HepG2 (cell line): ENCODE measurements at regions not wholly inside any gene's neighbourhood (a gene's known extent, or its start where the extent isn't known, plus 50 kb on each side); places are given as distances from the start of the nearest gene placed in this dataset.

ENCODE experiments used
- ATAC-seq: fragments of 200-7000 bp; cut with Tn5 transposase; 3 replicates; pipeline ENCODE4 v1.9.1; 2020; ENCODE audit warnings: mild to moderate bottlenecking, moderate library complexity
- BruUV-seq: library from RNA; stranded (reverse); fragments of 400-500 nt; replicated peaks from 2 replicates; lab custom pipeline; 2021; lab: Mats Ljungman, UMichigan
- CTCF ChIA-PET: fragments of 300-600 bp; formaldehyde crosslinking; extraction: SDS; loops from one replicate; lab custom pipeline; 2021; ENCODE audit warnings: low total read pairs, inconsistent platforms, low intra/inter-chr PET ratio; lab: Yijun Ruan, JAX
- POLR2A ChIA-PET: fragments of 350-600 bp; sonication (Branson Sonifier 250); formaldehyde crosslinking; loops from one replicate; lab custom pipeline; 2020; ENCODE audit warnings: antibody characterized with exemption, inconsistent platforms; lab: Yijun Ruan, JAX
- DNase-seq: peaks from one replicate; pipeline ENCODE4 v3.0.0-alpha.2; 2015; ENCODE audit warnings: low spot score
- FAIRE-seq: peaks from 3 replicates; lab custom pipeline; 2011; peaks lifted over from hg19 to GRCh38; lab: Jason Lieb, UNC
- H2AFZ ChIP-seq: one replicate; pipeline ENCODE4 v1.6.1; 2011; ENCODE audit warnings: low read length, inconsistent platforms
- H3K27ac ChIP-seq: fragments of 300-600 bp; 3 replicates; pipeline ENCODE4 v1.8.0; 2011; ENCODE audit warnings: mixed run types, mild to moderate bottlenecking, mixed read lengths, low read length, inconsistent platforms; ENCODE audit not compliant: insufficient read depth; ENCODE audit errors: extremely low read length
- H3K27me3 ChIP-seq, 2 experiments: fragments of 200-600 bp in 1 of 2; 2 replicates in 1 of 2; 3 replicates in 1 of 2; pipeline versions ENCODE4 v1.6.0 to v1.8.0; 2011; ENCODE audit warnings: low read length in 2 of 2, mild to moderate bottlenecking in 2 of 2, moderate library complexity in 2 of 2, inconsistent platforms in 1 of 2; ENCODE audit not compliant: insufficient read depth in 2 of 2, control insufficient read depth in 1 of 2
- H3K36me3 ChIP-seq, 2 experiments: fragments of 200-600 bp in 1 of 2; replicated peaks in 1 of 2; 2 replicates in 1 of 2; 3 replicates in 1 of 2; pipeline versions ENCODE4 v1.5.1 to v1.8.0; 2011; ENCODE audit warnings: low read length in 2 of 2, inconsistent platforms in 1 of 2; ENCODE audit not compliant: insufficient read depth in 2 of 2, control insufficient read depth in 1 of 2
- H3K4me1 ChIP-seq: 2 replicates; pipeline ENCODE4 v1.5.1; 2012; ENCODE audit warnings: low read length, inconsistent platforms; ENCODE audit not compliant: insufficient read depth
- H3K4me2 ChIP-seq: 2 replicates; pipeline ENCODE4 v1.6.0; 2011; ENCODE audit warnings: low read depth, low read length, inconsistent platforms
- H3K4me3 ChIP-seq, 3 experiments: fragments of 200-600 bp in 1 of 3; sonication (generic), shearing (Covaris generic) in 1 of 3; replicated peaks in 1 of 3; 2 replicates each; pipeline ENCODE4 v1.5.1; 2011 to 2016; ENCODE audit warnings: low read length in 3 of 3, inconsistent platforms in 2 of 3, low read depth in 2 of 3, mild to moderate bottlenecking in 2 of 3, control low read depth in 1 of 3, mixed read lengths in 1 of 3; ENCODE audit not compliant: insufficient read depth in 1 of 3
- H3K79me2 ChIP-seq: one replicate; pipeline ENCODE4 v1.6.1; 2011; ENCODE audit warnings: low read length, inconsistent platforms; ENCODE audit not compliant: insufficient read depth
- H3K9ac ChIP-seq: 2 replicates; pipeline ENCODE4 v1.6.0; 2011; ENCODE audit warnings: mild to moderate bottlenecking, low read depth, low read length, inconsistent platforms; ENCODE audit not compliant: insufficient read depth
- H3K9me3 ChIP-seq: 2 replicates; pipeline ENCODE4 v1.5.1; 2012; ENCODE audit warnings: mild to moderate bottlenecking, low read length
- H4K20me1 ChIP-seq: 2 replicates; pipeline ENCODE4 v1.6.0; 2011; ENCODE audit warnings: inconsistent platforms, mild to moderate bottlenecking, low read length, moderate library complexity; ENCODE audit not compliant: insufficient read depth
- DMAP1 ChIP-seq: IDR thresholded peaks from 2 replicates; pipeline ENCODE4 v1.6.1; 2016
- KDM5A ChIP-seq: fragments of 200-600 bp; sonication (generic); IDR thresholded peaks from 2 replicates; pipeline ENCODE4 v1.7.0; 2018; ENCODE audit warnings: antibody characterized with exemption, mild to moderate bottlenecking, low read length, borderline replicate concordance
- ONECUT2 ChIP-seq: sonication (generic); formaldehyde crosslinking; IDR thresholded peaks from 2 replicates; pipeline ENCODE4 v1.4.0; 2020; ENCODE audit warnings: missing genetic modification reagents
- PRDM10 ChIP-seq: sonication (generic); formaldehyde crosslinking; IDR thresholded peaks from 2 replicates; pipeline ENCODE4 v1.4.0; 2020; ENCODE audit warnings: low read depth, missing genetic modification reagents
- RBFOX2 ChIP-seq: fragments of 200-400 bp; formaldehyde crosslinking; IDR thresholded peaks from 2 replicates; pipeline ENCODE4 v1.6.1; 2017; ENCODE audit warnings: low read depth, mild to moderate bottlenecking, low read length
- SNAPC4 ChIP-seq: sonication (generic); formaldehyde crosslinking; IDR thresholded peaks from 2 replicates; pipeline ENCODE4 v1.4.0; 2020; ENCODE audit warnings: mild to moderate bottlenecking, missing genetic modification reagents
- ZNF577 ChIP-seq: sonication (generic); formaldehyde crosslinking; IDR thresholded peaks from 2 replicates; pipeline ENCODE4 v1.4.0; 2020; ENCODE audit warnings: mild to moderate bottlenecking, low read depth, missing genetic modification reagents, borderline replicate concordance
- WGBS: methylation state at CpG from one replicate; pipeline ENCODE4 v1.1.6; 2017; ENCODE audit warnings: low lambda C conversion rate; 5-methylcytosine and 5-hydroxymethylcytosine counted together
- in situ Hi-C: cut with HindIII; loops from 2 replicates; pipeline ENCODE4 v1.10.0; 2017; ENCODE audit warnings: low pct_unique_long_range_greater_than_20kb; ENCODE audit not compliant: extremely low pct_ligation_motif_present
- intact Hi-C: fragments of 100-400 bp; cut with micrococcal nuclease; formaldehyde crosslinking; loops from one replicate; pipeline ENCODE4 v1.10.0; 2022; ENCODE audit not compliant: unreplicated experiment
- TF ChIP-seq, protein P1 (sequence below): sonication (generic); formaldehyde crosslinking; IDR thresholded peaks from 2 replicates; pipeline ENCODE4 v1.5.0; 2020; ENCODE audit warnings: missing genetic modification reagents

GRCh38 chr3:153714016-153714415 is 407.2 kb upstream of the ARHGEF26 start:
- intact Hi-C loops (no loop called here), in situ Hi-C loops (no loop called here)
- POLR2A ChIA-PET, result no interaction called here
- ATAC-seq, result no peak
- no peak overlapping the region for H3K9ac ChIP-seq
- TF ChIP-seq ZNF577 (CRISPR knock-in tag), result no peak
- no peak for TF ChIP-seq ONECUT2 (CRISPR knock-in tag)
- TF ChIP-seq DMAP1 (CRISPR knock-in tag), result no peak
- TF ChIP-seq, protein P1, sequence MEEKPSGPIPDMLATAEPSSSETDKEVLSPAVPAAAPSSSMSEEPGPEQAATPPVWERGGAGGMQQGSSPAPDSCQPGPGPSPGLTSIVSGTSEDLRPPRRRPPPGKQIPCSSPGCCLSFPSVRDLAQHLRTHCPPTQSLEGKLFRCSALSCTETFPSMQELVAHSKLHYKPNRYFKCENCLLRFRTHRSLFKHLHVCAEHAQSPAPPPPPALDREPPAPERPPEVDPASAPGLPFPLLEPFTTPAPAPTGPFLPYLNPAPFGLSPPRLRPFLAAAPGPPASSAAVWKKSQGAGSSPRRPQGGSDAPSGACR (CRISPR knock-in tag), result no peak
- TF ChIP-seq, all 625 proteins: peak for 0
- 16% methylated on average over 4 of the region's 4 CpGs for WGBS
- no TSS peak for BruUV-seq
- Histone ChIP-seq H3K4me1 (no peaks in the 10 kb centered on the region), H2AFZ (no peak overlapping the region), H3K79me2 (no peaks in the 10 kb centered on the region), H3K4me2 (no peak overlapping the region), H3K27me3 (no peaks in the 10 kb centered on the region), H3K9me3 (peaks cover 5% of the 10 kb centered on the region; the same call in 1 of the 2 replicates), H3K4me3 (no peak overlapping the region), H4K20me1 (no peaks in the 10 kb centered on the region), H3K27ac (no peak overlapping the region), H3K36me3 (no peaks in the 10 kb centered on the region)
- DNase-seq (no peak), FAIRE-seq (no peak)
- CTCF ChIA-PET, result no interaction called here

DNA sequence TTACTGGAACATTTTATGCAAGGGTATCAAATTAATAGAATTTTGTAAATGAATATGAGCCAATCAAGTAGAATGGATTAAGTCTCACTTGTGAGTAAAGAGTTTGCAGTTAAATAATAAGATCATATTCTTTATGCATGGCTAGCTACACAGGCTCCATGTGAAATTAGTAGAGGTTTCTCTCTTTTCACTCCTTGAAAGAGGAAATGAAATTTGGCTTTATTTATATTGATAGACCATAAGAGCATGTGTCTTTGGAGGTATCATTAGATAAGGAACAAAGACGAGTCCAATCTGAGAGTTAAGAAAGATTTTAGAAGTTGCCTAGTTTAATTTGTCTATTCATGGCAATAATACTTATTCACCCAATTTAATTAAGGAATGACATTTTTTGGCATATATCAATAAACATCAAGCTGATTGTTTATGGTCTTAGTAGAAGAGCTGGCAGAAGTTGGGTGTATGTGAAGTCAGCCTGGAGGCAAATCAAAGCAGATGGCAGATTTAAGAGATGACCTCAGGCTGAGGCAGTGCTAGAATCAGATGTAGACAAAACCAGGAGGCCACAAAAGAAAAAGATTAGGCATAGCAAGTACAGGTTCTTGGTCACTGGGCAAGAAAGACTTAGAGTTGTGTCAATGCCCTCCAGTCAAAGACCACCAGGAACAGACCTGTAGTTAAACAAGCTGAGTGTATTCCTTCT is 406.5 kb upstream of the ARHGEF26 start:
- Histone ChIP-seq H2AFZ (no peak overlapping the region), H3K4me3 (no peak overlapping the region), H3K9ac (no peak overlapping the region), H3K36me3 (no peaks in the 10 kb centered on the region), H3K4me2 (no peak overlapping the region), H3K9me3 (peaks cover 5% of the 10 kb centered on the region; the same call in 1 of the 2 replicates), H3K4me1 (no peaks in the 10 kb centered on the region), H3K27ac (no peak overlapping the region), H4K20me1 (no peaks in the 10 kb centered on the region), H3K79me2 (no peaks in the 10 kb centered on the region), H3K27me3 (no peaks in the 10 kb centered on the region)
- in situ Hi-C loops (no loop called here), intact Hi-C loops (no loop called here)
- WGBS, result 0% methylated on average over 1 of the region's 1 CpG
- no peak for DNase-seq
- CTCF ChIA-PET, result no interaction called here
- no peak for FAIRE-seq
- BruUV-seq, result no TSS peak
- no peak for ATAC-seq
- POLR2A ChIA-PET, result no interaction called here
- TF ChIP-seq KDM5A, result no peak
- no peak for TF ChIP-seq PRDM10
- TF ChIP-seq RBFOX2, result no peak
- TF ChIP-seq SNAPC4 (CRISPR knock-in tag), result no peak
